AG04450 (cell line): ENCODE measurements at regions not wholly inside any gene's neighbourhood (a gene's known extent, or its start where the extent isn't known, plus 50 kb on each side); places are given as distances from the start of the nearest gene placed in this dataset.

ENCODE experiments used
- CTCF ChIA-PET: fragments of 300-600, 350-600 bp; formaldehyde crosslinking; extraction: SDS; loops from one replicate; lab custom pipeline; 2022; ENCODE audit warnings: antibody characterized with exemption, inconsistent platforms; lab: Charles Lee
- POLR2A ChIA-PET: fragments of 350-600 bp; formaldehyde crosslinking; extraction: SDS; loops from one replicate; lab custom pipeline; 2021; ENCODE audit warnings: antibody characterized with exemption, inconsistent platforms; lab: Yijun Ruan, JAX
- DNase-seq: peaks from one replicate; pipeline ENCODE4 v3.0.0-alpha.2; 2011; ENCODE audit warnings: low read depth, low spot score
- H3K27ac ChIP-seq: one replicate; pipeline ENCODE4 v1.5.1; 2012; ENCODE audit warnings: low read depth, low read length, control low read depth
- H3K27me3 ChIP-seq: one replicate; pipeline ENCODE4 v1.6.0; 2012; ENCODE audit warnings: low read length; ENCODE audit not compliant: control insufficient read depth, insufficient read depth
- H3K4me3 ChIP-seq: 2 replicates; pipeline ENCODE4 v1.5.1; 2011; ENCODE audit warnings: mild to moderate bottlenecking, low read depth, low read length, control low read depth
- H3K9me3 ChIP-seq: 2 replicates; pipeline ENCODE4 v1.5.1; 2012; ENCODE audit warnings: low read length; ENCODE audit not compliant: control insufficient read depth, insufficient read depth
- TF ChIP-seq, protein P1 (sequence below): IDR thresholded peaks from 2 replicates; pipeline ENCODE4 v1.5.1; 2011; ENCODE audit warnings: low read depth, low read length, control low read depth, inconsistent platforms

DNA sequence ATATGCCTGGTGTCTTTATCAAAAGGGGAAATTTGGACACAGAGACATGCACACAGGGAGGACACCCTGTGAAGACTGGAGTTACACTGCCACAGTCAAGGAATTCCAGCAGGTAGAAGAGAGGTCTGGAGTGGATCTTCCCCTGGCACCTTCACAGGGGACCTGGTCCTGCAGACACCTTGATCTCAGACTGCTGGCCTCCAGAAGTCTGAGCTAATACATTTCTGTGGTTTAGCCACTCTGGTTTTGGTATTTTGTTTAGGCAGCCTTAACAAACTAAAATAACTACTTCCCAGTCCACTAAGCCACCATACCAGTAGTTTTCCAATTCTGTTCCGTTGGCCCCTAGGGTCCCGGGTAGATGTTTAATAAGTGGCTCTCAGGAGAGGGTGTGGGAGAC lies 164.7 kb downstream of the SETD4 start:
- POLR2A ChIA-PET: no interaction called here
- CTCF ChIA-PET: interaction anchor here (1.1 to 1.6 kb wide), 2 partner anchors 55 to 83 kb away, joined by 3 read pairs; no protein-coding TSS in a partner anchor

DNA sequence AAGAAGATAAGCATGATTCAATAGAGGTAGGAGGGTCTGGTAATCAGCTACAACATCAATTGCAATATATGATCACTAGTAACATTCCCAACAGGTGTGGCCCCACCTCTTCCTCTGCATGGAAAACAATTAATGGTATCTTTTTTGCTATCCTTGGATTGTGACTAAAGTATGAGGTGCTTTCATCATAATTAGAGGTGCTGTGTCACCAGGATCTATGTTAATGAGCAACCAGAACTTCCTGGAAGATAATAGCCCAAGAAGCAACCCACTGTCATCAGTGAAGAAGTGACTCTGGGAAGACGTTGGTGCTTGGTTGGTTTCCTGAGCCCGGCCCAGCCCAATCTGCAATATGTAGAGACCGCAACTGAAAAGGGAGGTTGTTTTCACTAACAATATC lies 167.2 kb downstream of the SETD4 start:
- ChIA-PET POLR2A (no interaction called here), CTCF (no interaction called here)
- no peak for DNase-seq
- Histone ChIP-seq H3K27me3 (peaks cover 6% of the 10 kb centered on the region), H3K9me3 (peaks cover 2% of the 10 kb centered on the region; the same call in 1 of the 2 replicates), H3K4me3 (no peak overlapping the region), H3K27ac (no peak overlapping the region)
- TF ChIP-seq, protein P1, sequence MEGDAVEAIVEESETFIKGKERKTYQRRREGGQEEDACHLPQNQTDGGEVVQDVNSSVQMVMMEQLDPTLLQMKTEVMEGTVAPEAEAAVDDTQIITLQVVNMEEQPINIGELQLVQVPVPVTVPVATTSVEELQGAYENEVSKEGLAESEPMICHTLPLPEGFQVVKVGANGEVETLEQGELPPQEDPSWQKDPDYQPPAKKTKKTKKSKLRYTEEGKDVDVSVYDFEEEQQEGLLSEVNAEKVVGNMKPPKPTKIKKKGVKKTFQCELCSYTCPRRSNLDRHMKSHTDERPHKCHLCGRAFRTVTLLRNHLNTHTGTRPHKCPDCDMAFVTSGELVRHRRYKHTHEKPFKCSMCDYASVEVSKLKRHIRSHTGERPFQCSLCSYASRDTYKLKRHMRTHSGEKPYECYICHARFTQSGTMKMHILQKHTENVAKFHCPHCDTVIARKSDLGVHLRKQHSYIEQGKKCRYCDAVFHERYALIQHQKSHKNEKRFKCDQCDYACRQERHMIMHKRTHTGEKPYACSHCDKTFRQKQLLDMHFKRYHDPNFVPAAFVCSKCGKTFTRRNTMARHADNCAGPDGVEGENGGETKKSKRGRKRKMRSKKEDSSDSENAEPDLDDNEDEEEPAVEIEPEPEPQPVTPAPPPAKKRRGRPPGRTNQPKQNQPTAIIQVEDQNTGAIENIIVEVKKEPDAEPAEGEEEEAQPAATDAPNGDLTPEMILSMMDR: no peak

More for the DNA sequence above, 164.7 kb downstream of the SETD4 start:
- Histone ChIP-seq H3K4me3 (no peak overlapping the region), H3K27ac (no peak overlapping the region), H3K9me3 (peaks cover 2% of the 10 kb centered on the region; the same call in 1 of the 2 replicates), H3K27me3 (peaks cover 6% of the 10 kb centered on the region)
- DNase-seq: no peak
- TF ChIP-seq, protein P1: no peak

DNA sequence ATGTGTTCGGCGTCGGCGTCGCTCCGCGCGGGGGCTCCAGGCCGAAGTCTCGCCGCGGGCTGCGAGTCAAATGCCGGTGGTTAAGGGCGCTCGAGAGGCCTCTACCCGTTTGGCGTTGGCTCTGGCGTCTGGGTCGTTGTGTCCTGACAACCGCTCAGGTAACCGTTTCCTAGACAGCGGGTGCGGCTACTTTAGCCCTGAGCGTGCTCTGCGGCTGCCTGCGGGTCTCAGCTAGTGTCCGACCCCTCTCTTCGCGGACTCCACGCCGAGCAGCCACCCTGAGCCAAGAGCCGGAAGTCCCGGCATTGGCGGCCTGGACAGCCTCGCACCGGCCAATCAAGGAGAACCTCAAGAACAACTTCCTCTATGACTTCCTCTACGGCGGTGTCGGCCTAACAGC lies 173.4 kb downstream of the SETD4 start:
- Histone ChIP-seq H3K9me3 (peaks cover 5% of the 10 kb centered on the region; the same call in 1 of the 2 replicates), H3K27ac (no peak overlapping the region), H3K4me3 (no peak overlapping the region), H3K27me3 (peaks cover 14% of the 10 kb centered on the region)
- ChIA-PET POLR2A (no interaction called here), CTCF (no interaction called here)
- TF ChIP-seq, protein P1: no peak
- no peak for DNase-seq

DNA sequence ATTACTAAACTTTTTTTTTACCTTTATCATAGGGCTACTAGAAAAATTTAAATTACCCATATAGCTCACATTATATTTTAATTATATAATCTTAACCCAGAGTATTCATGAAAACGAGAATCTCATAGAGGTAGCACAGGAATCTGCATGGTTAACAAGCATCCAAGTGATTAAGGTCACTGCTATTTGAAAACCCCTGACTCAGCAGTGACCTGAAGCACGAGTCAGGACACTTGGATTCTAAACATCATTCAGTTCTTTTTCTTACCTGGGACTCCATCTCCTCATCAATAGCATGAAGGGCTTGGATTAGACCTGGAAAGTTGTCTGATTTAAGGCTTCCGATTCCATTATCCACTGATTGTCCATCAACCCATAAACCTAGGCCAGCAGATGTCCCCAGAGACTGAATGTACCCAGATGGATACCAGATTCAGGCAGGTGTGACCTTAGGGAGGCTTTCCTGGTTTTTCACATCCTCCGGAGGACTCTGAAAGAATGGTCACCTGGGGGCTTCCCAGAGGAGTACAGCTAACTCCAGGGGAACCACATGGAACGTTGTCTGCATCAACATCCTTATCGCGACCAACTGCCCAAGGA lies 174.3 kb downstream of the SETD4 start:
- H3K9me3 ChIP-seq: peaks cover 5% of the 10 kb centered on the region; the same call in 1 of the 2 replicates
- TF ChIP-seq, protein P1: no peak
- no peak overlapping the region for H3K27ac ChIP-seq
- CTCF ChIA-PET: interaction anchor here (0.5 kb wide), 1 partner anchor 144 kb away, joined by 3 read pairs; no protein-coding TSS in a partner anchor
- H3K27me3 ChIP-seq: peaks cover 14% of the 10 kb centered on the region
- POLR2A ChIA-PET: no interaction called here
- no peak overlapping the region for H3K4me3 ChIP-seq
- no peak for DNase-seq

DNA sequence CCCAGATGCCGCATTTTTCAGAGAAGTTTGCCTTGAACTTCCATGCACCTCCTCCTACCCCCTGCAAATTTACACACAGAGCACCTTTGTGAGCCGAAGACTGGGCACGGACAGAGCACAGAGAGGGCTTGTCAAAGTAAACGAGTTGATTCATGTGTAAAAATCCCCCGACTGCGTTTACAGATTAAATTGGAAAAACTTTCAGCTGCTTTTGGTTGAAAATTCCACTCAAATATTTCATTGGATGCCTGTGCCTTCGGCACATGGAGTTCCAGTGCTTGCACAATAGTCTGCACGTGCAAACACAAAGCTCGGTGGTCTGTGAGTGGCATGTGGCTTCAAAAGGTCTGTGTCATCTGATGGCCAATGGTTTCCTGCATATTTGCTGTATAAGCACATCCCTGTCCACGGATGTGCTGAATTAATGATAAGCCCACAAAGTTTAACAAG lies 177.5 kb downstream of the SETD4 start:
- H3K27me3 ChIP-seq: peaks cover 14% of the 10 kb centered on the region
- ChIA-PET CTCF (no interaction called here), POLR2A (no interaction called here)
- H3K4me3 ChIP-seq: no peak overlapping the region
- H3K9me3 ChIP-seq: peaks cover 5% of the 10 kb centered on the region; the same call in 1 of the 2 replicates
- DNase-seq: no peak
- H3K27ac ChIP-seq: no peak overlapping the region
- TF ChIP-seq, protein P1: no peak
